ENCODE measurements at regions not wholly inside any gene's neighbourhood (a gene's known extent, or its start where the extent isn't known, plus 50 kb on each side); places are given as distances from the start of the nearest gene placed in this dataset.

DNA sequence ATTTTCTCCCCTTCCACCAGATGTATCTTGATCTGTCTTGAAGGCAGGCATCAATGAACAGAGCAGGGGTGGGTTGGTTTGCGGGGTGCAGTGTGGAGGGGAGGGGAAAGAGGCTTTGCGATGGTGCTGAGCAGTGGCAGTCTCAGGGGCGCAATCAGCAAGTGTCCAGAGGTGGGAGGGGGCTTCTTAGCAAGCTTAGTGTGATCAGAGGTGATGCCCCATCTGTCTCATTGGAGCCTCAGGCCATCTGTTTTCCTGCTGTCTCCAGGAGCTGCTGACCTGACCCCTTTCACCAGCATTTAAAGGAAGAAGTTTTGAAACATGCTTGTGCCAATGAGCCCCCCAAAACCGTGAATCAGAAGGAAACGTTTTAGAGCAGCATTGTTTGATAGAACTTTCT, 187.7 kb upstream of the LHX5 start:
- Histone ChIP-seq H3K36me3 (ENCODE audit: low read depth) (no peaks in the 10 kb centered on the region), H3K27me3 (ENCODE audit: insufficient read depth, poor library complexity, severe bottlenecking) (no peaks in the 10 kb centered on the region), H3K4me1 (ENCODE audit: insufficient read depth, poor library complexity, severe bottlenecking) (no peaks in the 10 kb centered on the region), H3K4me3 (ENCODE audit: severe bottlenecking) (no peak overlapping the region), H3K9me3 (ENCODE audit: severe bottlenecking) (no peaks in the 10 kb centered on the region), H3K27ac (ENCODE audit: poor library complexity, severe bottlenecking) (no peak overlapping the region)
- ATAC-seq (ENCODE audit: low read depth) (no peak), DNase-seq (ENCODE audit: low spot score) (no peak)
- TF ChIP-seq, protein P1, sequence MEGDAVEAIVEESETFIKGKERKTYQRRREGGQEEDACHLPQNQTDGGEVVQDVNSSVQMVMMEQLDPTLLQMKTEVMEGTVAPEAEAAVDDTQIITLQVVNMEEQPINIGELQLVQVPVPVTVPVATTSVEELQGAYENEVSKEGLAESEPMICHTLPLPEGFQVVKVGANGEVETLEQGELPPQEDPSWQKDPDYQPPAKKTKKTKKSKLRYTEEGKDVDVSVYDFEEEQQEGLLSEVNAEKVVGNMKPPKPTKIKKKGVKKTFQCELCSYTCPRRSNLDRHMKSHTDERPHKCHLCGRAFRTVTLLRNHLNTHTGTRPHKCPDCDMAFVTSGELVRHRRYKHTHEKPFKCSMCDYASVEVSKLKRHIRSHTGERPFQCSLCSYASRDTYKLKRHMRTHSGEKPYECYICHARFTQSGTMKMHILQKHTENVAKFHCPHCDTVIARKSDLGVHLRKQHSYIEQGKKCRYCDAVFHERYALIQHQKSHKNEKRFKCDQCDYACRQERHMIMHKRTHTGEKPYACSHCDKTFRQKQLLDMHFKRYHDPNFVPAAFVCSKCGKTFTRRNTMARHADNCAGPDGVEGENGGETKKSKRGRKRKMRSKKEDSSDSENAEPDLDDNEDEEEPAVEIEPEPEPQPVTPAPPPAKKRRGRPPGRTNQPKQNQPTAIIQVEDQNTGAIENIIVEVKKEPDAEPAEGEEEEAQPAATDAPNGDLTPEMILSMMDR (IDR thresholded peaks at IDR 0.05; ENCODE audit: poor library complexity, severe bottlenecking) = no peak

DNA sequence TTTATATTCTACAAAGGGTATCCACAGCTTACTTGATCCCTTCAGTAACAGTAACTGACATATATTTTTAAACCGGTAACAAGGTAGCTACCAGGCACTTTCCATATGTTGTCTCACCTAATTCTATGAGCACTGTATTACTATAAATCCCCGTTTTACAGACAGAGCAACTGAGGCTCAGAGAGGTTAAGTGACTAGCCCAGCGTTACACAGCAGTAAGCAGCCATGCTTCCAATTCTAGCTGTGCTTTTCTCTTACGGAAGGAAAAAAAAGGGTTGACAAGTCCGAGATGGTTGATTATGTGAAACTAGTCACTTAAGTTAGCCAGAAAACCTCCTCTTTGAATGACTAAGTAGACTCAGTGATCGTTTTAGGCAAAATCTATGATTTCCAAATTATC, 187.3 kb upstream of the LHX5 start:
- Histone ChIP-seq H3K4me3 (ENCODE audit: severe bottlenecking) (no peak overlapping the region), H3K27me3 (ENCODE audit: insufficient read depth, poor library complexity, severe bottlenecking) (no peaks in the 10 kb centered on the region), H3K27ac (ENCODE audit: poor library complexity, severe bottlenecking) (no peak overlapping the region), H3K4me1 (ENCODE audit: insufficient read depth, poor library complexity, severe bottlenecking) (no peaks in the 10 kb centered on the region), H3K36me3 (ENCODE audit: low read depth) (no peaks in the 10 kb centered on the region), H3K9me3 (ENCODE audit: severe bottlenecking) (no peaks in the 10 kb centered on the region)
- DNase-seq (ENCODE audit: low spot score) (no peak), ATAC-seq (ENCODE audit: low read depth) (no peak)
- TF ChIP-seq, protein P1 (IDR thresholded peaks at IDR 0.05; ENCODE audit: poor library complexity, severe bottlenecking) = no peak

DNA sequence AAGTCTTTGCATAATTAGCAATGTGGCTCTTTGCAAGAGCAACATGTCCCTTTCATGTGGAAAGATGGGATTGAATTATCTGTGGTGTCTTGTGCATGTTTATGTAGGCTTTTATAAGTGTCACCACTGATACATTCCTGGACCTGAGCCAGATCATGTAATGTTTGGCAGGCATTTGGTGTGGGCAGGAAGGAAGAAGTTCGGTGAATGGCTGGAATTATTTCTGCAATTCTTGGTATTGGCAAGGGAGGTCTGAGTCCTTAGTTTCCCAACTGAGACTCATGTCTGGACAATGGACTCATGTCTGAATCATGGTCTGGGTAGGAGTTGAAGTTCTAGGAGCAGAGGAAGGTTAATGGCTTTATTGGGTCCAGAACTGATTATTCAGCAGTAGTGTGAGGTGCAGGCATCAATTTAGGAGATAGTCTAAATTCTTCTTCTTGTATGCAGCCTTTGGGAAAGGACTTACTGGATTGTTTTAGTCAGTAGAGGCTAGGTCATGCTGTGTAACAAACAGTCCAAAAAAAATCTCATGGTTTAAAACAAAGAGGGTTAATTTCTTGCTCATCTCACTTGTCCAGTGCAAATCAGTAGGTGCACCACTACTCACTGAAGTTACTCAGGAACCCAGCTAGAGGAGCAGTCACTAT, 186.5 kb upstream of the LHX5 start:
- H3K4me1 ChIP-seq (ENCODE audit: insufficient read depth, poor library complexity, severe bottlenecking) = no peaks in the 10 kb centered on the region
- no peaks in the 10 kb centered on the region for H3K27me3 ChIP-seq (ENCODE audit: insufficient read depth, poor library complexity, severe bottlenecking)
- TF ChIP-seq, protein P1 (IDR thresholded peaks at IDR 0.05; ENCODE audit: poor library complexity, severe bottlenecking) = no peak
- ATAC-seq (ENCODE audit: low read depth) (no peak), DNase-seq (ENCODE audit: low spot score) (no peak)
- H3K9me3 ChIP-seq (ENCODE audit: severe bottlenecking) = no peaks in the 10 kb centered on the region
- H3K4me3 ChIP-seq (ENCODE audit: severe bottlenecking) = no peak overlapping the region
- no peak overlapping the region for H3K27ac ChIP-seq (ENCODE audit: poor library complexity, severe bottlenecking)
- H3K36me3 ChIP-seq (ENCODE audit: low read depth) = no peaks in the 10 kb centered on the region

DNA sequence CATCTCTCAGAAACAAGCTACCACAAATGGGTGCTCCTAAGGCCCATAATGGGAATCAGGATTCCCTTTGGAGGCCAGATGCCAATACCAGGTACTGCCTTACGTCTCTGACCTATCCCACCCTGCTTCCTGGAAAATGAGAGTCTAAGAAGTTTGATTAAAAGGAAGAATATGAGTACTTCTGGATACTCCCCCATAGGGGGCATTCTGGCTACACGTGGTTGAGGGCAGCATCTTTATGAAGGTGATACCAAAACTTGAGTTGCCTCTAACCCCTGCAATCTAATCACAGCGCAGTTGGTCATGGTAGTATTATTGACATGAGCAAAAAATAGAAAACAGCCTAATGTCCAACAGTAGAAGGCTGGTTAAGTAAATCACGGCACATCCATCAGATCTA, 184.2 kb upstream of the LHX5 start:
- Histone ChIP-seq H3K36me3 (ENCODE audit: low read depth) (no peaks in the 10 kb centered on the region), H3K9me3 (ENCODE audit: severe bottlenecking) (no peaks in the 10 kb centered on the region), H3K27ac (ENCODE audit: poor library complexity, severe bottlenecking) (no peak overlapping the region), H3K4me3 (ENCODE audit: severe bottlenecking) (no peak overlapping the region), H3K4me1 (ENCODE audit: insufficient read depth, poor library complexity, severe bottlenecking) (no peaks in the 10 kb centered on the region), H3K27me3 (ENCODE audit: insufficient read depth, poor library complexity, severe bottlenecking) (no peaks in the 10 kb centered on the region)
- TF ChIP-seq, protein P1 (IDR thresholded peaks at IDR 0.05; ENCODE audit: poor library complexity, severe bottlenecking) = no peak
- ATAC-seq (ENCODE audit: low read depth) (no peak), DNase-seq (ENCODE audit: low spot score) (no peak)

DNA sequence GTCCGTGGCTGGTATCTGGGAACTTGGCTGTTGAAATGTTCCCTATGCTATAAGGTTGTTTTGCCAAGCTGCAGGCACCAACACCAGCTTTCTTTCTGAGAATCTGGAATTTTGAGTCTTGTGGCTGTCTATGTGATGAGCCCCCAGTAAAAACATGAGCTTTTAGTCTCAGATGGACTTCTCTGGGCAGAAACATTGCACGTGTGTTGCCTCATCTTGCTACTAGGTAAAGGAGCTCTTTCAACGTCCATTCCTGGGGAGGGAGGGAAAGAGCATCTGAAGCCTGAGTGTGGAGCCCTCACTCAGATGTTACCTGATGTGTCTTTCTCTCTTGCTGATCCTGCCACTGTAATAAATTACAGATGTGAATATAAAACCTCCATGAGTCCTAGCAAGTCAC, 183.8 kb upstream of the LHX5 start:
- ATAC-seq (ENCODE audit: low read depth) (no peak), DNase-seq (ENCODE audit: low spot score) (no peak)
- H3K4me1 ChIP-seq (ENCODE audit: insufficient read depth, poor library complexity, severe bottlenecking) = no peaks in the 10 kb centered on the region
- H3K27ac ChIP-seq (ENCODE audit: poor library complexity, severe bottlenecking) = no peak overlapping the region
- TF ChIP-seq, protein P1 (IDR thresholded peaks at IDR 0.05; ENCODE audit: poor library complexity, severe bottlenecking) = no peak
- H3K27me3 ChIP-seq (ENCODE audit: insufficient read depth, poor library complexity, severe bottlenecking) = no peaks in the 10 kb centered on the region
- H3K36me3 ChIP-seq (ENCODE audit: low read depth) = no peaks in the 10 kb centered on the region
- H3K4me3 ChIP-seq (ENCODE audit: severe bottlenecking) = no peak overlapping the region
- no peaks in the 10 kb centered on the region for H3K9me3 ChIP-seq (ENCODE audit: severe bottlenecking)

Data from RWPE2 (cell line).